Thyroid gland (tissue), 4 donors: ENCODE measurements at regions not wholly inside any gene's neighbourhood (a gene's known extent, or its start where the extent isn't known, plus 50 kb on each side); places are given as distances from the start of the nearest gene placed in this dataset.

Source experiments
- CTCF ChIP-seq, 6 experiments: fragments of 200-600 bp in 3 of 6; fragments of 450-650 bp in 3 of 6; sonication (generic) in 3 of 6; IDR thresholded peaks; one replicate each; pipeline ENCODE4 v1.5.1; 2016 to 2019; ENCODE audit warnings: antibody characterized with exemption in 6 of 6, mild to moderate bottlenecking in 2 of 6, inconsistent platforms in 1 of 6, moderate library complexity in 1 of 6
- POLR2A ChIP-seq, 2 donors: fragments of 450-650 bp; IDR thresholded peaks; one replicate each; pipeline ENCODE4 v1.6.1; 2017; ENCODE audit warnings: antibody characterized with exemption in 2 of 2, mild to moderate bottlenecking in 2 of 2, moderate library complexity in 1 of 2

- TF ChIP-seq CTCF (IDR thresholded peaks at IDR 0.05) (no peak), POLR2A (IDR thresholded peaks at IDR 0.05) (no peak)
Measured at GRCh38 chr3:74295479-74295878, 319.0 kb downstream of the CNTN3 start.
